Astrocyte of the spinal cord (primary cell): ENCODE measurements at regions not wholly inside any gene's neighbourhood (a gene's known extent, or its start where the extent isn't known, plus 50 kb on each side); places are given as distances from the start of the nearest gene placed in this dataset.
"Not testable (repeated sequence)": the region's sequence is repeated elsewhere in the genome, so short reads cannot be mapped to it uniquely, and the experiment has no call there.

Experiments used
- DNase-seq: peaks from one replicate; pipeline ENCODE4 v3.0.0; 2011; ENCODE audit warnings: low read depth, low spot score
- H3K4me3 ChIP-seq: 2 replicates; pipeline ENCODE4 v1.5.1; 2011; ENCODE audit warnings: low read depth, mild to moderate bottlenecking, low read length, moderate library complexity
- in situ Hi-C: cut with HindIII; loops from 2 replicates; pipeline ENCODE4 v1.10.0; 2017; ENCODE audit warnings: low sequenced_read_pairs
- TF ChIP-seq, protein P1 (sequence below): IDR thresholded peaks from 2 replicates; pipeline ENCODE4 v1.5.1; 2012; ENCODE audit warnings: low read depth, mild to moderate bottlenecking, low read length, inconsistent platforms

DNA sequence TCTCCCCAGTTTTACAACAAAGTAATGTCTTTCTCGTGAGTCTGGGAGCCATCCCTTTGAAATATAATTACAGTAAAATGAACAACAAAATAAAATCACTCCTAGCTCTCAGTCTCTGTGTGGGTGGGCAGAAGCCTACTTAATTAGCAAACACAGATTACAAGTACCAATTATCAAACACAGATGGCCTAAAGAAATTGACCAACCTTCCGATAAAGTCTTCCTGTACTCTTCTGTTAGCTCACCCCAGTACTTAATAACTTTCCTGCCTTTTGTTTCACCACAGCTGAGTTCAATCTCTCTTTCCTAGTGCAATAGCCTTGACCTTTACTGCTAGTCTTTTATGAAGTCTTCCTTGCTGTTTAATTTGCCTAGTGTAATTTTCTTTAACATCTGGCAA lies 719.2 kb upstream of the MBL2 start:
- in situ Hi-C loops, result no loop called here
- TF ChIP-seq, protein P1, sequence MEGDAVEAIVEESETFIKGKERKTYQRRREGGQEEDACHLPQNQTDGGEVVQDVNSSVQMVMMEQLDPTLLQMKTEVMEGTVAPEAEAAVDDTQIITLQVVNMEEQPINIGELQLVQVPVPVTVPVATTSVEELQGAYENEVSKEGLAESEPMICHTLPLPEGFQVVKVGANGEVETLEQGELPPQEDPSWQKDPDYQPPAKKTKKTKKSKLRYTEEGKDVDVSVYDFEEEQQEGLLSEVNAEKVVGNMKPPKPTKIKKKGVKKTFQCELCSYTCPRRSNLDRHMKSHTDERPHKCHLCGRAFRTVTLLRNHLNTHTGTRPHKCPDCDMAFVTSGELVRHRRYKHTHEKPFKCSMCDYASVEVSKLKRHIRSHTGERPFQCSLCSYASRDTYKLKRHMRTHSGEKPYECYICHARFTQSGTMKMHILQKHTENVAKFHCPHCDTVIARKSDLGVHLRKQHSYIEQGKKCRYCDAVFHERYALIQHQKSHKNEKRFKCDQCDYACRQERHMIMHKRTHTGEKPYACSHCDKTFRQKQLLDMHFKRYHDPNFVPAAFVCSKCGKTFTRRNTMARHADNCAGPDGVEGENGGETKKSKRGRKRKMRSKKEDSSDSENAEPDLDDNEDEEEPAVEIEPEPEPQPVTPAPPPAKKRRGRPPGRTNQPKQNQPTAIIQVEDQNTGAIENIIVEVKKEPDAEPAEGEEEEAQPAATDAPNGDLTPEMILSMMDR, result no peak
- no peak overlapping the region for H3K4me3 ChIP-seq
- no peak for DNase-seq

DNA sequence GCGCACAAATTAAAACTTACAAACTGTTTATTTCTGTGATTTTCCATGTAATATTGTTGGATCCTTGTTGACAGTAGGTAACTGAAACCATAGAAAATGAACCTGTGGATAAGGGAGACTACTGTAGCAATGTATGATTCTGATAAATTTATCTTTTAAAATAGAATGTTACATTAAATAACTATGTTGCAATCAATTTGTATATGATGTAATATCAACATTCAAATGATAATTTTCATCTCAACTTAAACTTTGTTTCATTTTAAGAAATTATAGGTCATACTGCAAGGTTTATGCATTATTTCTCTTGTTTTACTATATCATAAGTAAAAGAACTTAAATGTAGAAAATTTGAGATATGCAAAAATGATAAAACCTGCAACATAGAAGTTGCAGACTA lies 718.0 kb upstream of the MBL2 start:
- H3K4me3 ChIP-seq, result no peak overlapping the region
- DNase-seq, result no peak
- in situ Hi-C loops, result no loop called here
- TF ChIP-seq, protein P1, result no peak

DNA sequence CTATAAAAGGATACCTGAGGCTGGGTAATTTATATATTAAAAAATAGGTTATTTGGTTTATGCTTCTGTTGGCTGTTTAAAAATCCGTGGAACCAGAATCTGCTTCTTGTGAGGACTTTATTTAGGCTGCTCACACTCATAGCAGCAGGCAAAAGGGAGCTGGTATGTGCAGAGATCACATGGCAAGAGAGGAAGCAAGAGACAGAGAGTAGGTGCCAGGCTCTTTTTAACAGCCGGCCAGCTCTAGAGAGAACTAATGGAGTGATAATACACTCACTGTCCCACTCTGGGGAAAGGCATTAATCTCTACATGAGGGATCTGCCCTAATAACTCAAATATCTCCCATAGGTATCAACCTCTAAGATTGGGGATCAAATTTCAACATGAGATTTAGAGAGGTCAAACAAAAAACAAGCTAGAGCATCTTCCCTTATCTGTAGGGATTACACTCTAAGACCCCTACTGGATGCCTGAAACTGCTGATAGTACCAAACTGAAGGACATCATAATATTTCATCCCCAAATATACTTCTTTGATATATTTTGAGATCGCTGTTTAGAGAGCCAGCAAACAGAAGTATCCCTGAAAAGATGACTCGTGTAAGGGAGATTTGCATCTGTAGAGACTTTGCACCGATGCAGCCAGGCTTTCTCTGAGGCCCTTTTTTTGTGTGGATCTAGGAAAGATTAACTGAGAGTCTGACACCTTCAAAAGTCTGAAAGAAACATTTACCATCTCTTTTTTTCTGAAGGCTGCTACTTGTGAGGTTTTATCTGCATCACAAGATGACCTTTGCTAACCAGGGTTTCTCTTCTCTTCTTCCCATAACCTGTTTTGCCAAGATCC lies 717.0 kb upstream of the MBL2 start:
- no peak for DNase-seq
- no peak overlapping the region for H3K4me3 ChIP-seq
- in situ Hi-C loops, result no loop called here
- TF ChIP-seq, protein P1, result no peak

DNA sequence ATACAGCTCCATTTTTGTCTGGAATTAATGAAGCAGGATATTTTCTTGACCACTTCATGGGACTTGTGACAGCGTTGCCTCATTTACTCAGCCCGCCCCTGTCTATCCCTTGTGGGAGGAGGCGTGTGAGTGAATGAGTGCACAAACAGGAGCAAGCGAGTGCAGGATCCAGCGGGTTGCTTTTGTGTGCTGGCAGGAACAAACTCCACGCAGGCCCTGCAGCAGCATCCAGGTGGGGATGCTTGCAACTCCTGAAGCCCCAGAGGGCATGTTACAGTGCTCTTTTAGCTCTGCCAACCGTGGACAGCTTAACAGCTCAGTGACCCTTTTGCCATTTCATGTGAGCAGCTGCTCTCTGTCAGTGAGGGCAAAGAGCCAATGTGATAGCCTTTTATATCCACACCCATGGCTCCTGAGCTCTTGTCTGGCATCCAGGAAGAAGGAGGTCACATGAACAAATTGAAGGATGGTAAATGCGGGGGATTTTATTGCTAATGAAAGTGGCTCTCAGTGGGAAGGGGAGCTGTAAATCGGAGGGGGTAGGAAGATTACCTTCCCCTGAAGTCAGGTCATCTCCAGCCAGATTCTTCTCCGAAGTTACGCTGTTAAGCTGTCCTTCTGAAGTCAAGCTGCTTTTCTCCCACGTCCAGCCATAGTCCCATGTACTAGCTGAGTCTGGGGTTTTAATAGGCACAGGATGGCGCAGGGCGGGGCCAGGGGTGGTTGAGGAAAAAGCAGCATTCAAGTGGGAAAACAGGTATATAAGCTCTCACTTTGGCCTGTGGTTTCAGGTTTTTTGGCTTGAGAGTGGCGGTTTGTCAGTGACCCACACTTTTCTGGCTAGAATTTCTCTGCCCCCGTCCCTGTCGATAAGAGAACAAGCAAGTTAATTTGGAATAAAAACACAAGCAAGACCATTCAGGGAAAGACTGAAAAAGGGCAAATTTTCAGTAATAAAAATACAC lies 714.7 kb upstream of the MBL2 start:
- no peak for DNase-seq
- H3K4me3 ChIP-seq, result no peak overlapping the region
- in situ Hi-C loops, result no loop called here
- TF ChIP-seq, protein P1, result no peak

DNA sequence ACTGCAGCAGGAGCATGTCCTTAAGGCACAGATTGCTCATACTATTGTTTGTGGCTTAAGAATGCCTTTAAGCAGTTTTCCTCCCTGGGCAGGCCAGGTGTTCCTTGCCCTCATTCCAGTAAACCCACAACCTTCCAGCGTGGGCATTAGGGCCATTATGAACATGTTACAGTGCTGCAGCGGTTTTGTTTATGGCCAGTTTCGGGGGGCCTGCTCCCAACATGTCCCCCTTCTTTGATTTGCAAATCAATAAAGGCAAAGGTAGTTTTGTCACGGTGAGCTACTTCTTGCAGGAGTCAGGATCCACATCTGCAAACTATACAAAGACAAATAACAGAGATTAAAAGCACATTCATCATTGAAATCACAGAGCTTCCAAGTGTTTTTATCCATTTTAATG lies 712.8 kb upstream of the MBL2 start:
- in situ Hi-C loops, H3K4me3 ChIP-seq: not testable (repeated sequence)

DNA sequence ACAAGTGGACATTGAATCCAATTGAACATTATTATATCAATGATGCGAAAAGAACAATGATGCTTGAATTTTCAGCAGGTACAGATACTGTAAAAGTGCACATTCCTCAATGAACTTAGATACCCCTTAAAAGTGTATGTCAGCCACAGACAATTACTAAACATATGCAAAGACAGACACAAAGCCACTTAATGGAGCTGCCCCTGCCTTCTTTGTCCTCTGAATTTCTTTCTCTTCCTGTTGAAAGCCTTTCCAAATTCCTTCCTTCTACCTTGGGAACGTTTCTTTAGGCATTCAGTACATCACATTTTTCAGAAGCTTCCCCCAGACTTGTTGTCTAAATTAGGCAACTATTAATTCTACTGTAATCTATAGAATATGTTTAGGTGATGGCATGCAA lies 706.8 kb upstream of the MBL2 start:
- in situ Hi-C loops, result no loop called here
- DNase-seq, result no peak
- no peak overlapping the region for H3K4me3 ChIP-seq
- TF ChIP-seq, protein P1, result no peak

More for the DNA sequence above, 712.8 kb upstream of the MBL2 start:
- DNase-seq, result not testable (repeated sequence)

DNA sequence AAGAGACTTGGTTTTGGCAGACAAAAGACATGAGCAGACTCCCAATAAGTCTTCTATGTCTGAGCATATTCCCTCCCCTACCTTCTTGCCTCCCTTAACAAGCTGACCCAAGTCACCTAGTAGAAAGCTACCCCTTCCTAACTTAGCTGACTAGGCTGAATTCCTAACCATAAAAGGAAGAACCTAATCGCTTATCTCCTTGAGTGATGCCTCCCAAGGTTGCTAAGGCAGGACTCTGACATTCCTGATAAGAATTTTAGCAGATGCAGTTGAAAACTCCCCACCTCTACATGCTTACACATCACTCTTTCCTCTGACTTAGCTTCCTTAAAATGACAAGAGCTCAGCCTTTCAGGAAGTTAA lies 704.7 kb upstream of the MBL2 start:
- in situ Hi-C loops, result no loop called here
- TF ChIP-seq, protein P1, result no peak
- no peak for DNase-seq
- no peak overlapping the region for H3K4me3 ChIP-seq
